GM12878 (cell line): ENCODE measurements at regions not wholly inside any gene's neighbourhood (a gene's known extent, or its start where the extent isn't known, plus 50 kb on each side); places are given as distances from the start of the nearest gene placed in this dataset.

Experiments used
- ATAC-seq: fragments of 200-7000 bp; cut with Tn5 transposase; 3 replicates; pipeline ENCODE4 v1.9.1; 2020; ENCODE audit warnings: mild to moderate bottlenecking, moderate library complexity
- BruUV-seq: library from RNA; stranded (reverse); fragments of 400-500 nt; replicated peaks from 2 replicates; lab custom pipeline; 2021; lab: Mats Ljungman, UMichigan
- CTCF ChIA-PET: fragments of 300-600 bp; sonication (Branson Sonifier 250); formaldehyde crosslinking; extraction: SDS; loops from one replicate; lab custom pipeline; 2021; ENCODE audit warnings: inconsistent platforms; lab: Yijun Ruan, JAX
- POLR2A ChIA-PET: fragments of 350-600 bp; formaldehyde crosslinking; extraction: SDS; loops from one replicate; lab custom pipeline; 2021; ENCODE audit warnings: inconsistent platforms; lab: Charles Lee
- RAD21 ChIA-PET: fragments of 300-600 bp; sonication (Branson Sonifier 250); formaldehyde crosslinking; loops from one replicate; lab custom pipeline; 2023; ENCODE audit warnings: antibody characterized with exemption; ENCODE audit not compliant: unreplicated experiment; lab: Charles Lee
- SMC1A ChIA-PET: fragments of 300-600 bp; sonication (Branson Sonifier 250); formaldehyde crosslinking; loops from one replicate; lab custom pipeline; 2023; ENCODE audit not compliant: unreplicated experiment, uncharacterized antibody; lab: Charles Lee
- DNase-seq: peaks from one replicate; pipeline ENCODE4 v3.0.0-alpha.2; 2011; ENCODE audit warnings: low read depth, low spot score
- FAIRE-seq: peaks from 3 replicates; lab custom pipeline; 2011; peaks lifted over from hg19 to GRCh38; lab: Jason Lieb, UNC
- H2AFZ ChIP-seq: 2 replicates; pipeline ENCODE4 v1.6.0; 2011; ENCODE audit warnings: low read depth, low read length, control low read depth; ENCODE audit not compliant: control insufficient read depth
- H3K27ac ChIP-seq: 2 replicates; pipeline ENCODE4 v1.5.1; 2011; ENCODE audit warnings: control low read depth; ENCODE audit not compliant: control insufficient read depth, insufficient read depth
- H3K27me3 ChIP-seq, 2 experiments: replicated peaks in 1 of 2; 2 replicates each; pipeline versions ENCODE4 v1.6.0 to v1.6.1; 2011; ENCODE audit warnings: low read length in 1 of 2; ENCODE audit not compliant: control insufficient read depth in 2 of 2, insufficient read depth in 2 of 2
- H3K36me3 ChIP-seq, 2 experiments: 2 replicates each; pipeline ENCODE4 v1.5.1; 2011; ENCODE audit warnings: low read length in 1 of 2; ENCODE audit not compliant: control insufficient read depth in 2 of 2, insufficient read depth in 2 of 2
- H3K4me1 ChIP-seq: 2 replicates; pipeline ENCODE4 v1.6.1; 2011; ENCODE audit warnings: mild to moderate bottlenecking, low read length, moderate library complexity, mixed read lengths; ENCODE audit not compliant: control insufficient read depth, insufficient read depth
- H3K4me2 ChIP-seq: 2 replicates; pipeline ENCODE4 v1.6.0; 2011; ENCODE audit warnings: control low read depth; ENCODE audit not compliant: control insufficient read depth, insufficient read depth
- H3K4me3 ChIP-seq: fragments of 200-600 bp; sonication (generic); 2 replicates; pipeline ENCODE4 v1.5.1; 2016
- H3K79me2 ChIP-seq: 2 replicates; pipeline ENCODE4 v1.6.0; 2011; ENCODE audit warnings: low read length; ENCODE audit not compliant: control insufficient read depth, insufficient read depth
- H3K9ac ChIP-seq: 2 replicates; pipeline ENCODE4 v1.8.0; 2011; ENCODE audit warnings: low read length, control low read depth, mixed read lengths; ENCODE audit not compliant: control insufficient read depth, insufficient read depth
- H3K9me3 ChIP-seq: replicated peaks from 3 replicates; pipeline ENCODE4 v1.5.1; 2011; ENCODE audit warnings: mild to moderate bottlenecking, low read length; ENCODE audit not compliant: control insufficient read depth, insufficient read depth
- H4K20me1 ChIP-seq: 2 replicates; pipeline ENCODE4 v1.6.0; 2011; ENCODE audit not compliant: control insufficient read depth, insufficient read depth
- CTCF ChIP-seq, 3 experiments: IDR thresholded peaks in 2 of 3; conservative IDR thresholded peaks in 1 of 3; 2 replicates each; pipeline ENCODE4 v1.5.1; 2011; ENCODE audit warnings: low read depth in 3 of 3, low read length in 3 of 3, mild to moderate bottlenecking in 3 of 3, control low read depth in 2 of 3, moderate library complexity in 2 of 3, inconsistent platforms in 1 of 3, mixed read lengths in 1 of 3; ENCODE audit not compliant: control insufficient read depth in 2 of 3, insufficient read depth in 1 of 3; ENCODE audit errors: extremely low read depth in 1 of 3
- JUNB ChIP-seq: IDR thresholded peaks from 2 replicates; pipeline ENCODE4 v1.6.1; 2016; ENCODE audit warnings: antibody characterized with exemption, mild to moderate bottlenecking
- PRDM15 ChIP-seq: fragments of 450-650 bp; formaldehyde crosslinking; IDR thresholded peaks from 2 replicates; pipeline ENCODE4 v1.4.0; 2020; ENCODE audit warnings: mild to moderate bottlenecking, moderate library complexity
- RUNX3 ChIP-seq: IDR thresholded peaks from 2 replicates; pipeline ENCODE4 v1.6.1; 2012; ENCODE audit warnings: low read length, inconsistent platforms
- ZNF384 ChIP-seq: IDR thresholded peaks from 2 replicates; pipeline ENCODE4 v1.6.1; 2012; ENCODE audit warnings: low read depth, mild to moderate bottlenecking, low read length, improper control_type of control experiment, borderline replicate concordance
- WGBS: methylation state at CpG from one replicate; pipeline ENCODE4 v1.1.6; 2016; ENCODE audit warnings: low lambda C conversion rate; ENCODE audit not compliant: insufficient replicate concordance, insufficient coverage; ENCODE audit errors: missing lambda C conversion rate; 5-methylcytosine and 5-hydroxymethylcytosine counted together
- in situ Hi-C: fragments of 300-500 bp; cut with MboI; formaldehyde crosslinking; loops from 9 replicates; pipeline ENCODE4 v1.14.3; 2018; ENCODE audit warnings: mixed read lengths
- intact Hi-C: fragments of 100-400 bp; cut with micrococcal nuclease; formaldehyde crosslinking; loops from one replicate; pipeline ENCODE4 v1.14.2; 2022; ENCODE audit not compliant: unreplicated experiment
- TF ChIP-seq, protein P1 (sequence below): IDR thresholded peaks from 2 replicates; pipeline ENCODE4 v1.6.1; 2012; ENCODE audit warnings: low read depth, low read length, improper control_type of control experiment
- TF ChIP-seq, protein P2 (sequence below): fragments of 450-650 bp; IDR thresholded peaks from 2 replicates; pipeline ENCODE4 v1.6.1; 2017; ENCODE audit warnings: antibody characterized with exemption, mild to moderate bottlenecking, moderate library complexity

DNA sequence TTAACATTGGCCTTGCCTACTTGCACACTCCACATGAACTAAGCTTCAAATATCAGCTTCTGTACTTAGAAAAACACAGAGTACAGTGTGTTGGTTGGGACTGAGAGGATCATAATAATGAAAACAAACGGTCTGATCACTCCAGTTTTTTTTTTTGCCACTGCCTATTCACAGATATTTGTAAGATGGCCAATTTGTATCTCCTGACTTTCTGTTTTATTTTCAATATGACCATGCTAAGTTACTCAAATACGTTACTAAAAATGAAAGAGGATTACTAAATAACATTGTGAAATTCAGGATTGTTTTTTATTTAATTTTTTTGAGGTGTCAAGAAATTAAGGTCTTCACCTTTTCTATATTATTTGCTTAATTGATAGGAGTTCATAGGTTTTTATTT lies 595.1 kb downstream of the TUSC7 start:
- ChIA-PET CTCF (interaction anchor here (0.7 kb wide), 1 partner anchor 112 kb away, joined by 3 read pairs; no protein-coding TSS in a partner anchor), POLR2A (no interaction called here), SMC1A (no interaction called here), RAD21 (no interaction called here)
- Histone ChIP-seq H3K27ac (no peak overlapping the region), H3K9me3 (no peaks in the 10 kb centered on the region), H3K4me2 (no peak overlapping the region), H3K36me3 (no peaks in the 10 kb centered on the region), H3K9ac (no peak overlapping the region), H3K79me2 (no peaks in the 10 kb centered on the region), H3K4me3 (no peak overlapping the region), H4K20me1 (no peaks in the 10 kb centered on the region), H3K27me3 (no peaks in the 10 kb centered on the region), H2AFZ (no peak overlapping the region), H3K4me1 (no peaks in the 10 kb centered on the region)
- in situ Hi-C loops (no loop called here), intact Hi-C loops (no loop called here)
- ATAC-seq = peak; percentile 55
- TF ChIP-seq, protein P1, sequence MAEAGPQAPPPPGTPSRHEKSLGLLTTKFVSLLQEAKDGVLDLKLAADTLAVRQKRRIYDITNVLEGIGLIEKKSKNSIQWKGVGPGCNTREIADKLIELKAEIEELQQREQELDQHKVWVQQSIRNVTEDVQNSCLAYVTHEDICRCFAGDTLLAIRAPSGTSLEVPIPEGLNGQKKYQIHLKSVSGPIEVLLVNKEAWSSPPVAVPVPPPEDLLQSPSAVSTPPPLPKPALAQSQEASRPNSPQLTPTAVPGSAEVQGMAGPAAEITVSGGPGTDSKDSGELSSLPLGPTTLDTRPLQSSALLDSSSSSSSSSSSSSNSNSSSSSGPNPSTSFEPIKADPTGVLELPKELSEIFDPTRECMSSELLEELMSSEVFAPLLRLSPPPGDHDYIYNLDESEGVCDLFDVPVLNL = no peak
- TF ChIP-seq JUNB (peak; percentile 52; the same call in 1 of the 2 replicates), ZNF384 (peak; percentile 54; the same call in 1 of the 2 replicates)
- DNase-seq = no peak
- FAIRE-seq = no peak
- WGBS = 11% methylated on average over 2 of the region's 2 CpGs
- BruUV-seq = no TSS peak

GRCh38 chr3:117305681-117306080 lies 596.1 kb downstream of the TUSC7 start:
- in situ Hi-C loops = no loop called here
- no peaks in the 10 kb centered on the region for H4K20me1 ChIP-seq
- H3K4me1 ChIP-seq = no peaks in the 10 kb centered on the region
- H3K9me3 ChIP-seq = no peaks in the 10 kb centered on the region
- FAIRE-seq (no peak), ATAC-seq (no peak), DNase-seq (no peak)
- intact Hi-C loops = no loop called here
- H3K4me3 ChIP-seq = no peak overlapping the region
- H3K9ac ChIP-seq = no peak overlapping the region
- SMC1A ChIA-PET = no interaction called here
- 0% methylated on average over 1 of the region's 1 CpG for WGBS
- no peak overlapping the region for H3K27ac ChIP-seq
- no peaks in the 10 kb centered on the region for H3K79me2 ChIP-seq
- BruUV-seq = no TSS peak
- no peaks in the 10 kb centered on the region for H3K36me3 ChIP-seq
- no peak overlapping the region for H3K4me2 ChIP-seq
- POLR2A ChIA-PET = no interaction called here
- RAD21 ChIA-PET = no interaction called here
- CTCF ChIA-PET = no interaction called here
- no peak overlapping the region for H2AFZ ChIP-seq
- no peaks in the 10 kb centered on the region for H3K27me3 ChIP-seq
- TF ChIP-seq, protein P2, sequence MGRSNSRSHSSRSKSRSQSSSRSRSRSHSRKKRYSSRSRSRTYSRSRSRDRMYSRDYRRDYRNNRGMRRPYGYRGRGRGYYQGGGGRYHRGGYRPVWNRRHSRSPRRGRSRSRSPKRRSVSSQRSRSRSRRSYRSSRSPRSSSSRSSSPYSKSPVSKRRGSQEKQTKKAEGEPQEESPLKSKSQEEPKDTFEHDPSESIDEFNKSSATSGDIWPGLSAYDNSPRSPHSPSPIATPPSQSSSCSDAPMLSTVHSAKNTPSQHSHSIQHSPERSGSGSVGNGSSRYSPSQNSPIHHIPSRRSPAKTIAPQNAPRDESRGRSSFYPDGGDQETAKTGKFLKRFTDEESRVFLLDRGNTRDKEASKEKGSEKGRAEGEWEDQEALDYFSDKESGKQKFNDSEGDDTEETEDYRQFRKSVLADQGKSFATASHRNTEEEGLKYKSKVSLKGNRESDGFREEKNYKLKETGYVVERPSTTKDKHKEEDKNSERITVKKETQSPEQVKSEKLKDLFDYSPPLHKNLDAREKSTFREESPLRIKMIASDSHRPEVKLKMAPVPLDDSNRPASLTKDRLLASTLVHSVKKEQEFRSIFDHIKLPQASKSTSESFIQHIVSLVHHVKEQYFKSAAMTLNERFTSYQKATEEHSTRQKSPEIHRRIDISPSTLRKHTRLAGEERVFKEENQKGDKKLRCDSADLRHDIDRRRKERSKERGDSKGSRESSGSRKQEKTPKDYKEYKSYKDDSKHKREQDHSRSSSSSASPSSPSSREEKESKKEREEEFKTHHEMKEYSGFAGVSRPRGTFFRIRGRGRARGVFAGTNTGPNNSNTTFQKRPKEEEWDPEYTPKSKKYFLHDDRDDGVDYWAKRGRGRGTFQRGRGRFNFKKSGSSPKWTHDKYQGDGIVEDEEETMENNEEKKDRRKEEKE = no peak
- TF ChIP-seq RUNX3 = no peak
- no peak for TF ChIP-seq PRDM15 (CRISPR knock-in tag)
- no peak for TF ChIP-seq CTCF (IDR thresholded peaks at IDR 0.05 in 2 of 3, conservative IDR thresholded peaks at IDR 0.05 in 1 of 3; ENCODE audit: control insufficient read depth in 2 of 3, extremely low read depth in 1 of 3, insufficient read depth in 1 of 3, low read depth in 3 of 3, low read length in 3 of 3)
